ENCODE measurements at regions not wholly inside any gene's neighbourhood (a gene's known extent, or its start where the extent isn't known, plus 50 kb on each side); places are given as distances from the start of the nearest gene placed in this dataset.

- no peak overlapping the region for H3K4me2 ChIP-seq
- no peak overlapping the region for H3K27ac ChIP-seq
Observed at GRCh38 chr5:29994519-29994918, 1199.0 kb upstream of the CDH6 start.

GRCh38 chr5:29993286-29993685 is 1200.2 kb upstream of the CDH6 start:
- Histone ChIP-seq H3K36me3 (ENCODE audit: insufficient read depth) (no peaks in the 10 kb centered on the region), H3K79me2 (ENCODE audit: insufficient read depth, low read depth) (no peaks in the 10 kb centered on the region), H3K4me2 (no peak overlapping the region), H3K9ac (no peak overlapping the region), H2AFZ (ENCODE audit: low read depth) (no peak overlapping the region), H4K20me1 (ENCODE audit: insufficient read depth) (no peaks in the 10 kb centered on the region), H3K27ac (no peak overlapping the region), H3K4me3 (IDR thresholded peaks at IDR 0.05; ENCODE audit: insufficient read depth, low read depth, low read length) (no peak overlapping the region), H3K27me3 (ENCODE audit: insufficient read depth, low read depth) (no peaks in the 10 kb centered on the region), H3K4me1 (ENCODE audit: low read depth, poor library complexity, severe bottlenecking) (no peaks in the 10 kb centered on the region)
- TF ChIP-seq CTCF (conservative IDR thresholded peaks at IDR 0.05; ENCODE audit: low read depth, low read length) = no peak

More at GRCh38 chr5:29994519-29994918, 1199.0 kb upstream of the CDH6 start:
- Histone ChIP-seq H2AFZ (ENCODE audit: low read depth) (no peak overlapping the region), H3K79me2 (ENCODE audit: insufficient read depth, low read depth) (no peaks in the 10 kb centered on the region), H3K36me3 (ENCODE audit: insufficient read depth) (no peaks in the 10 kb centered on the region), H3K9ac (no peak overlapping the region), H3K4me1 (ENCODE audit: low read depth, poor library complexity, severe bottlenecking) (no peaks in the 10 kb centered on the region), H3K4me3 (IDR thresholded peaks at IDR 0.05; ENCODE audit: insufficient read depth, low read depth, low read length) (no peak overlapping the region), H4K20me1 (ENCODE audit: insufficient read depth) (no peaks in the 10 kb centered on the region), H3K27me3 (ENCODE audit: insufficient read depth, low read depth) (no peaks in the 10 kb centered on the region)
- TF ChIP-seq CTCF (conservative IDR thresholded peaks at IDR 0.05; ENCODE audit: low read depth, low read length) = no peak

GRCh38 chr5:29992248-29992647 is 1201.2 kb upstream of the CDH6 start:
- no peak overlapping the region for H3K27ac ChIP-seq
- no peaks in the 10 kb centered on the region for H3K36me3 ChIP-seq (ENCODE audit: insufficient read depth)
- H3K4me2 ChIP-seq = no peak overlapping the region
- no peak for TF ChIP-seq CTCF (conservative IDR thresholded peaks at IDR 0.05; ENCODE audit: low read depth, low read length)
- no peaks in the 10 kb centered on the region for H3K79me2 ChIP-seq (ENCODE audit: insufficient read depth, low read depth)
- no peaks in the 10 kb centered on the region for H3K27me3 ChIP-seq (ENCODE audit: insufficient read depth, low read depth)
- H3K4me3 ChIP-seq (IDR thresholded peaks at IDR 0.05; ENCODE audit: insufficient read depth, low read depth, low read length) = no peak overlapping the region
- H3K4me1 ChIP-seq (ENCODE audit: low read depth, poor library complexity, severe bottlenecking) = no peaks in the 10 kb centered on the region
- H4K20me1 ChIP-seq (ENCODE audit: insufficient read depth) = no peaks in the 10 kb centered on the region
- H3K9ac ChIP-seq = no peak overlapping the region
- no peak overlapping the region for H2AFZ ChIP-seq (ENCODE audit: low read depth)

GRCh38 chr5:29990681-29991080 is 1202.8 kb upstream of the CDH6 start:
- no peak overlapping the region for H2AFZ ChIP-seq (ENCODE audit: low read depth)
- no peaks in the 10 kb centered on the region for H3K79me2 ChIP-seq (ENCODE audit: insufficient read depth, low read depth)
- no peak overlapping the region for H3K4me3 ChIP-seq (IDR thresholded peaks at IDR 0.05; ENCODE audit: insufficient read depth, low read depth, low read length)
- H3K9ac ChIP-seq = no peak overlapping the region
- H4K20me1 ChIP-seq (ENCODE audit: insufficient read depth) = no peaks in the 10 kb centered on the region
- TF ChIP-seq CTCF (conservative IDR thresholded peaks at IDR 0.05; ENCODE audit: low read depth, low read length) = no peak
- H3K4me1 ChIP-seq (ENCODE audit: low read depth, poor library complexity, severe bottlenecking) = no peaks in the 10 kb centered on the region
- H3K36me3 ChIP-seq (ENCODE audit: insufficient read depth) = no peaks in the 10 kb centered on the region
- no peak overlapping the region for H3K4me2 ChIP-seq
- no peak overlapping the region for H3K27ac ChIP-seq
- no peaks in the 10 kb centered on the region for H3K27me3 ChIP-seq (ENCODE audit: insufficient read depth, low read depth)
